Posterior cingulate gyrus (tissue), 11 donors: ENCODE measurements at regions not wholly inside any gene's neighbourhood (a gene's known extent, or its start where the extent isn't known, plus 50 kb on each side); places are given as distances from the start of the nearest gene placed in this dataset.

ENCODE experiments used
- DNase-seq, 10 donors: peaks; one replicate each; pipeline versions ENCODE4 v3.0.0 to v3.0.0-alpha.2; 2020 to 2021; ENCODE audit warnings: mixed read lengths in 3 of 10
- intact Hi-C: fragments of 100-400 bp; cut with DNase I; formaldehyde crosslinking; loops from one replicate; pipeline ENCODE4 v1.15.1; 2023

DNA sequence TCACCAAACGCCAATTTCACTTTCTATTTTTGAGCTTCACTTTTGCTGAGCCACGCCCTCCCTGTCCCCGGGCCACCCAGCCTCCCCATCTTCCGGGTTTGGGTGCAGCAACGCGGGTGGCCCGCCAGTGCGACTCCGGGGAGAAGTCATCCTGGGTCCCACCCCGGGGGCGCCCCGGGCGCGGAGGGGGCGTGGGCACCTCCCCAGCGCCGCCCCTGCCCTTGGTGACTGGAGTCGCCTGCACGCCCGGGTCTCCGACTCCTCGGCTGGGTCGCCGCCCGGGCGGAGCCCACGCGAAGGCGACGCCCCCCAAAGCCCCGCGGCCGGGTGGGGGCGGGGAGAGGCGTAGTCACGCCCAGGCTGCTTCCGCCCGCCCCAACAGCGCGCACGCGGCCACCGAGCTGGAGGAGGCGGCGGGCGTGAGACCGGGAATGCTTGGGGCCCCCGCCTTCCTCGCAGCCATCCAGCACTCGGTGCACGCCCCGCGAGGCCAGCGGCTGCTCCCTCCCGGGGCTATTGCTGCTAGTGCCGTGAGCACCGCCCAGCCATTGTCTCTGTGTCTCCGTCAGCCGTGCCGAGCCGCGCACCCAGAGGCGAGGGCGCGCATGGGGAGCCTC lies 362.1 kb upstream of the AMELY start:
- DNase-seq, result peak in 2 of 10 donors; percentile 15
- intact Hi-C loops, result no loop called here

DNA sequence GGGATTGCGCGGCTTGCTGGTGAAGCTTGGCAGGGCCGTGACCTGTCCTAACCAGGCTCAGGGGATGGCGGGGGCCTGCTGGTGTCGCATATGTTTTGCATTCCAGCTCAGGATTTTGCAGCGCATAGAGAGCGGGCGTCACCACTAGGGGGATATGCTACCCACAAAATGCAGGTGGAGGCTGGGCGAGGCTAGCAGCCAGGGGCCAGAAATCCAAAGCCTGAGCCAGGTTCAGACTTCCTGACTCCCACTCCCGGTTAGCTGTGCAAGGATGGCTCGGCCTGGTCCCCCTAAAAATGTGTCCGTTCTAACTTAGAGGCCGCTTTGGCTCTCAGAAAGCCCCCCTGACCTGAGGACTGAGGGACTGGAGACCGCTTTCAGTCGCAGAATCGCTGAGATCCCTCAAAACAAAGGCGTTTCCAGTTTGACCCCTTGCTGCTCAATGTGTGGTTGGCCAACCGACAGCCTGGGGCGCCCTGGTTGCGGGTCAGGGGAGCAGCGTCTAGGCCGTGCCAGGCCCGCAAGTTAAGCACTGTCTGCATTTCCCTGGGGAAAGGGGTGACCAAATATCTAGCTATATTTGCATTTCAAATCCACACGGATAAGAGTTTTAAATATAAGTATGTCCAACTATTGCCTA lies 361.1 kb upstream of the AMELY start:
- peak in 2 of 10 donors; percentile 21 to 36 for DNase-seq
- intact Hi-C loops, result no loop called here

DNA sequence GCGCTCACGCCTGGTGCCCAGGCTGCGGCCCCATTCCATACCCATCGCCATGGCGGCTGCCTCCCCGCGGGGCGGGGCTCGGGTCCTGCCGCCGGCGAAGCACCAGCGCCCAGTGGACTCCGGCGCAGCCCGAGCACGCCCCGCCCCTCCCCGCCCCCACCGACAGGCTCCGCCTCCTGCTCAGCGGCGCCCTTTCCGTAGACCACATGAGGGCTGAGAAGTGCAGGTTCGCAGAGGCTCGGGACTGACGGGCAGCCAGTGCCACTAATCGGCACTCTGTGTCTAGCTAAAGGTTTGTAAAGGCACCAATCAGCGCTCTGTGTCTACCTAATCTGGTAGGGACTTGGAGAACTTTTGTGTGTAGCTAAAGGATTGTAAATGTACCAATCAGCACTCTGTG lies 352.2 kb upstream of the AMELY start:
- no peak for DNase-seq
- intact Hi-C loops, result no loop called here

DNA sequence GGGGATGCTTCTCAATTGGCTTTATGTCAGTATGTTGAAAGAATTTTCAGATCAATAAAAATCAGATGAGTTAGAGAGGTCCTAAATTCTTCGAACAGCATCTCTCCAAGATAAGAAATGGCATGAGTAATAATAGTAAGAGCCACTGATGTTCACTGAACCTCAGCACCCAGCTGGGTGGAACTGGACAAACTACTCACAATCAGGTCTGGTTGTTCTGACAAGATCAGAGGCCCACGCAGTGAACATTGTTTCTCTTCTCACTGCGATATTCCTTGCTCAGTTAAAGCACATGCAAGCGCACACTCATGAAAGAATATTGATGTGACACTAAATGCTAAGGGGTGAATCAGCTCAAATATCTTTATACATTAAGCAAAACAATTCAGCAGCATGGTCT lies 351.0 kb upstream of the AMELY start:
- no peak for DNase-seq
- intact Hi-C loops, result no loop called here

DNA sequence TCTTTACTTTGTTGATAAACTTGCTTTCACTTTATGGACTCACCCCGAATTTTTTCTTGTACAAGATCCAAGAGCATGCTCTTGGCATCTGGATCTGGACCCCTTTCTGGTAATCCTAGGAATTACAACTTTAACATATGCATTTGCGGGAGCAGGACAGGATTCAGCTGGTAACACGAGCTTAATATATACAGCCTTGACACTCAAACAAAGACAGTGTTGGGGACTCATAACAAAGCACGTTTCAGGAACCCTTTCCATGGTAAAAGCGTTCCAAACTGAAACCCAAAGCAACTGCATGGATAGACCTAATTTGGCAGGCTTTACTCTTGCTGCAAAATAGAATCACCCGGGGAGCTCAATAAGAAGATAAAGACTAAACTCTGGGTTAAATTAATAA lies 349.7 kb upstream of the AMELY start:
- no peak for DNase-seq
- intact Hi-C loops, result no loop called here

DNA sequence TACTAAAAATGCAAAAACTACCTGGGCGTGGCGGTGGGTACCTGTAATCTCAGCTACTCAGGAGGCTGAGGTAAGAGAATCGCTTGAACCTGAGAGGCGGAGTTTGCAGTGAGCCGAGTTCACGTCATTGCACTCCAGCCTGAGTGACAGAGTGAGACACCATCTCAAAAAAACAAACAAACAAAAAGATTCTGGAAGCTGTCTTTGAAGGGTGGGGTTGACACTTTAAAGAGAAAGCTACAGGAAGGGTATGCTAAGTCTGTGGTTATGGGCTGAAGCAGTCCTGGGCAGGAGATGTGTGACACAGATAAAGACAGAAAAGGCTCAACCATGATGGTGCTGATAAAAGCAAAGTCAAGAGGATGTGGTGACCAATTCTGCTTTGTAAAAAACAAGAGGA lies 328.5 kb upstream of the AMELY start:
- intact Hi-C loops, result no loop called here
- no peak for DNase-seq

DNA sequence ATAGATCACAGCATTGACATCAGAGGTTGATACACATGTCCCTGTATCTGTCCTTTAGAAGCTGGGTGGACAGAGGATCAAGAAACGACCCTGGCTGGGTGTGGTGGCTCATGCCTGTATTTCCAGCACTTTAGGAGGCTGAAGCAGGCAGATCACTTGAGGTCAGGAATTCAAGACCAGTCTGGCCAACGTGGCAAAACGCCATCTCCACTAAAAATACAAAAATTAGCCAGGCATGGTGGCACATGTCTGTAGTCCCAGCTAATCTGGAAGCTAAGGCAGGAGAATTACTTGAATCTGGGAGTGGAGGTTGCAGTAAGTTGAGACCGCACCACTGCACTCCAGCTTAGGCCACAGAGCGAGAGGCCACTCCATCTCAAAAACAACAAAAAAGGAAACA lies 300.4 kb upstream of the AMELY start:
- intact Hi-C loops, result no loop called here

DNA sequence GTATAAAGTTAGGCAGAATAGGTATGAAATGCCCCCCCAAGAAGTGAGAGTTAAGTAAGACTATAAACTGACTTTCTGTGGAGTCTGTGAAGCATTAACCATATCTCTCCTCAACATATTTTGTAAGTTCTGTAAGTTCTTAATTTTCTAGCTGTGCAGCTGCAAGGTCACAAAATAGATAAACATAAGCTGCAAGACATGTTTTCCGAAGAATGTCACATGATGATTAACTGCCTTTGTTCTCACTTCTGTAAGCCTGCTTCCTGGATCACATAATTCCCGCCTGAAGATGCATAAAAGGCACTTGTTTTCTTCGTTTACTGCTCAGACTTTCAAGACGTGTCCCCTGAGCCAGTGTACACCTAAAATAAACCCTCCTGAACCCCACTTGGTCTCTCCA lies 292.9 kb upstream of the AMELY start:
- no peak for DNase-seq
- intact Hi-C loops, result no loop called here

More for the DNA sequence above, 300.4 kb upstream of the AMELY start:
- no peak for DNase-seq

DNA sequence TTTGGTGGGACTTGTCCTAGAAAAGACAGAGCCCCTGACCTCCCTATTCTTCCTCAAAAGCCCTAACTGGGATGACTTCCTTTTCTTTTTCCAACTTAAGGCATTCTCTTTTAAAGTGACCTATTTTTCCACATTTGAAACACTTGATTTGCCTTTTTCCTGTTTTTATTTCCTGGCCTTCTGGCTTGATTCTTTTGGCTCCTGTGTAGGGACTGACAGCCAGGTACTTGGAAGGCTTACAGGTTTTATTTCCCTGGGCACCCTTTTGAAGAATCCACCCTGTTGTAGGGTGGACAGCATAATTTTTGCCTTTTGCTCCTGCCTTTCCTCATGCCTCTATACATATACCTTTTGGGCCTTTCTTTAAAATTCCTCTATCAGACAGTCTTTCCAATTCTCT lies 271.0 kb upstream of the AMELY start:
- intact Hi-C loops, result no loop called here
- no peak for DNase-seq

DNA sequence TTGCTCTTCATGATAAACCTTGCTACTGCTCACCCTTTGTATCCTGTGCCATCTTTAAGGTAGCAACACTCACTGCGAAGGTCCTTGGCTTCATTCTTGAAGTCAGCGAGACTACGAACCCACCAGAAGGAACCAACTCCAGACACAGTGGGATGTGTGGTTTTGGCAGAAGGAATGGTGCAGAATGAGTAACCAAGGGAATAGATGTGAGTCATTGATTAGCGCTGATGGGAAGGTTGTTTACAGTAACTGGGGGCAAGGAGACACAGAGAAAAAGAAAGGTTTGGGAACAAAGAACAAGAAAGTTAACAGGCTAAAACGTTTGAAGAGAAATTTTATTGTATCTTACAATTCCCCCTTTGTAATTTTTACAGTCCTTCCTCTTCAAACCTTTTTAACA lies 266.1 kb upstream of the AMELY start:
- intact Hi-C loops, result no loop called here
- DNase-seq, result no peak

DNA sequence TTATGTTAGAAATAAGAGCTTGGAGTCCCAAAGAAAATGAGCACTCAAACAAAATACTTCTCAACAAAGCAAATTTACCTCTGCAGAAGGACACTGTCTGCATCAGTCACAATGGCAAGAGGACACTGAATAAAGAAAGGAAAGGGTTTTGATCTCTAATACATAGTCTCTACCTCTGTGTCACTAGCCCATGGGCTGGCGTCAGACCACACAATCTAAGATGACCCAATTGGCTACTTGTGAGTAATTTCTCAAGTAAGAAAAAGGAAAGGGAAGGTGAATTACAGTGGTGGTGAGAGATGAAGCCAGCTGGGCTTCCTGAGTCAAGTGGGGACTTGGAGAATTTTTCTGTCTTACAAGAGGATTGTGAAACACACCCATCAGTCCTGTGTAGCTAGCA lies 257.9 kb upstream of the AMELY start:
- DNase-seq, result no peak
- intact Hi-C loops, result no loop called here

DNA sequence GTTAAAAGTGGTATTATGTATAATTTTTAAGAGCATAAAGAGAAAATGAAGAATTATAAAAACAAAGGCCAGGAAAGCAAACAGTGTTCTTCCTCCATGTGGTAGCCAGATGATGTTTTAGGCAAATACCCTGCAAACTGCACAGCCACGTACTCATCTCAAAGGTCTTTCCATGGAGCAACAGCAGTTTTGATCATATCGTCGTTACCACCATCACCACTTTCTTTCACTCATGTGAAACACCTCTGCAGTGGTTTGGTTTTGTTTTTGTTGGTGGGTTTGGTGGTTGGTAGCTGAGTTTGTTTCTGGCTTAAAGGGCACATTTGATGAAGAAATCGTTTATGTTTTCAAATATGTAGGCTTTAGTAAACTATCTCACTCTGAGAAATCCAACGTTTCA lies 229.9 kb upstream of the AMELY start:
- intact Hi-C loops, result no loop called here
- no peak for DNase-seq
